HG02759 (cell line): ENCODE measurements at regions not wholly inside any gene's neighbourhood (a gene's known extent, or its start where the extent isn't known, plus 50 kb on each side); places are given as distances from the start of the nearest gene placed in this dataset.
"Not testable (repeated sequence)": the region's sequence is repeated elsewhere in the genome, so short reads cannot be mapped to it uniquely, and the experiment has no call there.

Experiments
- ATAC-seq: cut with Tn5 transposase; IDR thresholded peaks from one replicate; pipeline ENCODE4 v1.9.1; 2021; ENCODE audit warnings: mild to moderate bottlenecking, moderate library complexity; ENCODE audit not compliant: unreplicated experiment

- ATAC-seq, result no peak
Observed at GRCh38 chr10:81386817-81387216, 488.2 kb upstream of the NRG3 start.

- ATAC-seq, result no peak
Observed at GRCh38 chr10:81403451-81403850, 471.5 kb upstream of the NRG3 start.

- no peak for ATAC-seq
Observed at GRCh38 chr10:81405399-81405798, 469.6 kb upstream of the NRG3 start.

GRCh38 chr10:81414038-81414437 lies 461.0 kb upstream of the NRG3 start:
- ATAC-seq, result no peak

- ATAC-seq, result no peak
Observed at GRCh38 chr10:81426722-81427121, 448.3 kb upstream of the NRG3 start.

- no peak for ATAC-seq
Observed at GRCh38 chr10:81428456-81429134, 446.4 kb upstream of the NRG3 start.

- no peak for ATAC-seq
Observed at GRCh38 chr10:81439445-81439844, 435.5 kb upstream of the NRG3 start.

GRCh38 chr10:81441624-81442023 lies 433.4 kb upstream of the NRG3 start:
- not testable (repeated sequence) for ATAC-seq

GRCh38 chr10:81444242-81444929 lies 430.6 kb upstream of the NRG3 start:
- no peak for ATAC-seq

- no peak for ATAC-seq
Observed at GRCh38 chr10:81450651-81451050, 424.3 kb upstream of the NRG3 start.

GRCh38 chr10:81472927-81473470 lies 402.0 kb upstream of the NRG3 start:
- no peak for ATAC-seq

GRCh38 chr10:81473755-81474154 lies 401.2 kb upstream of the NRG3 start:
- ATAC-seq, result no peak

- ATAC-seq, result no peak
Observed at GRCh38 chr10:81479316-81479715, 395.7 kb upstream of the NRG3 start.

- ATAC-seq, result no peak
Observed at GRCh38 chr10:81496626-81497025, 378.4 kb upstream of the NRG3 start.

GRCh38 chr10:81498011-81498551 lies 376.9 kb upstream of the NRG3 start:
- ATAC-seq, result no peak

GRCh38 chr10:81502677-81503359 lies 372.2 kb upstream of the NRG3 start:
- no peak for ATAC-seq

GRCh38 chr10:81505777-81506176 lies 369.2 kb upstream of the NRG3 start:
- ATAC-seq, result not testable (repeated sequence)

GRCh38 chr10:81514811-81515210 lies 360.2 kb upstream of the NRG3 start:
- ATAC-seq, result no peak

- ATAC-seq, result no peak
Observed at GRCh38 chr10:81520688-81521087, 354.3 kb upstream of the NRG3 start.

- ATAC-seq, result no peak
Observed at GRCh38 chr10:81524467-81524866, 350.5 kb upstream of the NRG3 start.

GRCh38 chr10:81532403-81532802 lies 342.6 kb upstream of the NRG3 start:
- no peak for ATAC-seq
